SK-N-SH (cell line): ENCODE measurements at regions not wholly inside any gene's neighbourhood (a gene's known extent, or its start where the extent isn't known, plus 50 kb on each side); places are given as distances from the start of the nearest gene placed in this dataset.

Experiments used
- CTCF ChIA-PET: fragments of 300-600, 350-600 bp; formaldehyde crosslinking; extraction: SDS; loops from one replicate; lab custom pipeline; 2021; lab: Yijun Ruan, JAX
- POLR2A ChIA-PET: fragments of 350-600 bp; sonication (Branson Sonifier 250); formaldehyde crosslinking; extraction: SDS; loops from one replicate; lab custom pipeline; 2020; ENCODE audit warnings: antibody characterized with exemption, inconsistent platforms; lab: Yijun Ruan, JAX
- DNase-seq: peaks from one replicate; pipeline ENCODE4 v3.0.0; 2012
- H2AFZ ChIP-seq: fragments of 200-600 bp; sonication (generic); 2 replicates; pipeline ENCODE4 v1.8.1; 2016; ENCODE audit warnings: antibody characterized with exemption, mild to moderate bottlenecking, low read depth
- H3F3A ChIP-seq: fragments of 200-600 bp; sonication (generic); replicated peaks from 2 replicates; pipeline ENCODE3; 2016; ENCODE audit warnings: antibody characterized with exemption, mild to moderate bottlenecking; ENCODE audit not compliant: insufficient read depth
- H3K27ac ChIP-seq, 2 experiments: fragments of 200-500 bp in 1 of 2; fragments of 200-600 bp in 1 of 2; sonication (Bioruptor generic) in 1 of 2; sonication (generic), shearing (Covaris generic) in 1 of 2; 2 replicates each; pipeline versions ENCODE4 v1.5.1 to v1.6.1; 2014 to 2016; ENCODE audit warnings: low read depth in 2 of 2, inconsistent platforms in 1 of 2, low read length in 1 of 2, mild to moderate bottlenecking in 1 of 2, mixed read lengths in 1 of 2
- H3K27me3 ChIP-seq: fragments of 200-600 bp; sonication (generic), shearing (Covaris generic); 2 replicates; pipeline ENCODE4 v1.6.1; 2016; ENCODE audit warnings: mixed run types; ENCODE audit not compliant: insufficient read depth
- H3K36me3 ChIP-seq, 2 experiments: fragments of 200-500 bp in 1 of 2; fragments of 200-600 bp in 1 of 2; sonication (Bioruptor generic) in 1 of 2; sonication (generic) in 1 of 2; replicated peaks in 1 of 2; 2 replicates each; pipeline versions ENCODE3 to v1.5.1; 2014 to 2016; ENCODE audit warnings: low read length in 1 of 2, mild to moderate bottlenecking in 1 of 2; ENCODE audit not compliant: insufficient read depth in 2 of 2, control insufficient read depth in 1 of 2
- H3K4me1 ChIP-seq, 2 experiments: fragments of 200-500 bp in 1 of 2; fragments of 200-600 bp in 1 of 2; sonication (Bioruptor generic) in 1 of 2; sonication (generic), shearing (Covaris generic) in 1 of 2; 2 replicates each; pipeline versions ENCODE4 v1.5.1 to v1.6.1; 2014 to 2016; ENCODE audit warnings: low read depth in 1 of 2, low read length in 1 of 2, mixed run types in 1 of 2; ENCODE audit not compliant: insufficient read depth in 2 of 2, control insufficient read depth in 1 of 2
- H3K4me2 ChIP-seq: fragments of 200-600 bp; sonication (generic), shearing (Covaris generic); 2 replicates; pipeline ENCODE4 v1.6.1; 2017; ENCODE audit warnings: mixed run types
- H3K4me3 ChIP-seq, 2 experiments: fragments of 200-500 bp in 1 of 2; fragments of 200-600 bp in 1 of 2; sonication (Bioruptor generic) in 1 of 2; sonication (generic), shearing (Covaris generic) in 1 of 2; 2 replicates each; pipeline versions ENCODE4 v1.5.1 to v1.8.1; 2014 to 2016; ENCODE audit warnings: low read depth in 2 of 2, inconsistent platforms in 1 of 2, low read length in 1 of 2, mild to moderate bottlenecking in 1 of 2, mixed read lengths in 1 of 2, moderate library complexity in 1 of 2
- H3K79me2 ChIP-seq: fragments of 200-600 bp; sonication (generic); 2 replicates; pipeline ENCODE4 v1.8.1; 2017; ENCODE audit warnings: mild to moderate bottlenecking; ENCODE audit not compliant: insufficient read depth
- H3K9ac ChIP-seq: fragments of 200-600 bp; sonication (generic); 2 replicates; pipeline ENCODE4 v1.6.1; 2017; ENCODE audit warnings: mixed run types
- H3K9me2 ChIP-seq: fragments of 200-600 bp; sonication (generic); 2 replicates; pipeline ENCODE4 v1.6.1; 2017; ENCODE audit warnings: mixed run types
- H3K9me3 ChIP-seq: fragments of 200-600 bp; sonication (generic); 2 replicates; pipeline ENCODE4 v1.6.1; 2017; ENCODE audit warnings: mixed run types, mild to moderate bottlenecking, moderate library complexity
- H4K20me1 ChIP-seq: fragments of 200-600 bp; sonication (generic); 2 replicates; pipeline ENCODE4 v1.6.1; 2017; ENCODE audit warnings: mild to moderate bottlenecking, mixed run types; ENCODE audit not compliant: insufficient read depth
- CTCF ChIP-seq: fragments of 200-600 bp; sonication (generic); IDR thresholded peaks from 2 replicates; pipeline ENCODE4 v1.6.1; 2017; ENCODE audit warnings: antibody characterized with exemption, mild to moderate bottlenecking, moderate library complexity
- EZH2phosphoT487 ChIP-seq: fragments of 200-600 bp; sonication (generic); IDR thresholded peaks from 2 replicates; pipeline ENCODE4 v1.6.1; 2017; ENCODE audit warnings: low read depth, mixed run types, mild to moderate bottlenecking, antibody characterized with exemption, moderate library complexity, borderline replicate concordance
- FOXJ3 ChIP-seq: sonication (generic); formaldehyde crosslinking; IDR thresholded peaks from 2 replicates; pipeline ENCODE4 v1.5.1; 2020; ENCODE audit warnings: mild to moderate bottlenecking, missing genetic modification reagents
- IRF3 ChIP-seq: fragments of 150-350 bp; IDR thresholded peaks from 2 replicates; pipeline ENCODE4 v1.6.1; 2016; ENCODE audit warnings: mild to moderate bottlenecking, low read depth, low read length
- JUND ChIP-seq: IDR thresholded peaks from 2 replicates; pipeline ENCODE4 v1.4.0; 2012
- MAX ChIP-seq: IDR thresholded peaks from 2 replicates; pipeline ENCODE4 v1.4.0; 2012; ENCODE audit warnings: low read depth
- PBX3 ChIP-seq: IDR thresholded peaks from 2 replicates; pipeline ENCODE4; 2012
- RAD21 ChIP-seq: IDR thresholded peaks from 2 replicates; pipeline ENCODE4 v1.6.1; 2012; ENCODE audit warnings: mild to moderate bottlenecking, low read length
- RXRA ChIP-seq: IDR thresholded peaks from 2 replicates; pipeline ENCODE4 v1.4.0; 2012; ENCODE audit warnings: low read depth, mild to moderate bottlenecking, borderline replicate concordance
- YY1 ChIP-seq: IDR thresholded peaks from 2 replicates; pipeline ENCODE4 v1.4.0; 2012; ENCODE audit warnings: low read depth, mild to moderate bottlenecking
- ZBTB33 ChIP-seq: IDR thresholded peaks from 2 replicates; pipeline ENCODE4 v1.4.0; 2012; ENCODE audit warnings: low read depth, borderline replicate concordance
- WGBS: methylation state at CpG from one replicate; pipeline ENCODE4 v1.1.6; 2017; ENCODE audit warnings: low lambda C conversion rate; 5-methylcytosine and 5-hydroxymethylcytosine counted together

- TF ChIP-seq ZBTB33 = no peak
- no peak for TF ChIP-seq CTCF
- no peak for TF ChIP-seq EZH2phosphoT487
- no peak for TF ChIP-seq PBX3
- TF ChIP-seq YY1 = no peak
- TF ChIP-seq RAD21 = no peak
- TF ChIP-seq FOXJ3 = no peak
- no peak for TF ChIP-seq JUND
- no peak for TF ChIP-seq IRF3
- no peak for TF ChIP-seq MAX
- no peak for TF ChIP-seq RXRA
- TF ChIP-seq, all 33 proteins: peak for 0
- H3K4me3 ChIP-seq = no peak overlapping the region
- DNase-seq = no peak
- no peak overlapping the region for H3K9ac ChIP-seq
- H3K36me3 ChIP-seq = no peaks in the 10 kb centered on the region
- H4K20me1 ChIP-seq = no peaks in the 10 kb centered on the region
- no peaks in the 10 kb centered on the region for H3K79me2 ChIP-seq
- H3K27ac ChIP-seq = no peak overlapping the region
- ChIA-PET CTCF (no interaction called here), POLR2A (interaction anchor here (1.2 kb wide), 1 partner anchor 331 kb away, joined by 3 read pairs; no protein-coding TSS in a partner anchor)
- H3F3A ChIP-seq = no peaks in the 10 kb centered on the region
- H3K27me3 ChIP-seq = no peaks in the 10 kb centered on the region
- WGBS = 37% methylated on average over 6 of the region's 6 CpGs
- no peak overlapping the region for H2AFZ ChIP-seq
- H3K9me2 ChIP-seq = no peaks in the 10 kb centered on the region
- peaks cover 9% of the 10 kb centered on the region; the same call in 1 of the 2 replicates for H3K9me3 ChIP-seq
- H3K4me1 ChIP-seq = no peaks in the 10 kb centered on the region; a peak in 1 of 4 replicates
- H3K4me2 ChIP-seq = no peak overlapping the region
These were observed 226.8 kb downstream of the LACC1 start for GRCh38 chr13:44106266-44107152.
